ENCODE measurements at regions not wholly inside any gene's neighbourhood (a gene's known extent, or its start where the extent isn't known, plus 50 kb on each side); places are given as distances from the start of the nearest gene placed in this dataset.

- TF ChIP-seq CUX1 (IDR thresholded peaks at IDR 0.05; ENCODE audit: insufficient replicate concordance, low read depth, low read length), result no peak
- TF ChIP-seq CBX5 (IDR thresholded peaks at IDR 0.05; ENCODE audit: low read depth), result no peak
- no peak for TF ChIP-seq TCF3 (IDR thresholded peaks at IDR 0.05; ENCODE audit: borderline replicate concordance, insufficient read depth, low read depth, low read length)
- TF ChIP-seq STAT3 (IDR thresholded peaks at IDR 0.05; ENCODE audit: low read depth, low read length), result no peak
- no peak for TF ChIP-seq USF1 (IDR thresholded peaks at IDR 0.05; ENCODE audit: borderline replicate concordance, extremely low read length, insufficient read depth, low read depth, low read length)
- no peak for TF ChIP-seq EGR1 (IDR thresholded peaks at IDR 0.05; ENCODE audit: borderline replicate concordance in 1 of 2, low read depth in 2 of 2, low read length in 2 of 2)
- no peak for TF ChIP-seq ZNF207 (IDR thresholded peaks at IDR 0.05; ENCODE audit: borderline replicate concordance)
- no peak for TF ChIP-seq NR2C2 (IDR thresholded peaks at IDR 0.05; ENCODE audit: borderline replicate concordance, control insufficient read depth, insufficient read length, low read depth)
- no peak for TF ChIP-seq ZNF24 (IDR thresholded peaks at IDR 0.05)
- TF ChIP-seq RAD51 (IDR thresholded peaks at IDR 0.05), result no peak
- no peak for TF ChIP-seq STAT1 (conservative IDR thresholded peaks at IDR 0.05)
- TF ChIP-seq DPF2 (IDR thresholded peaks at IDR 0.05), result no peak
- no peak for TF ChIP-seq NRF1 (conservative IDR thresholded peaks at IDR 0.05; ENCODE audit: low read depth, low read length)
- no peak for TF ChIP-seq ZNF274 (IDR thresholded peaks at IDR 0.05; ENCODE audit: insufficient read depth, insufficient read length)
- TF ChIP-seq FOS (IDR thresholded peaks at IDR 0.05; ENCODE audit: borderline replicate concordance, extremely low read depth, insufficient read length), result no peak
Measured at GRCh38 chr7:46678421-46678820, 757.3 kb upstream of the IGFBP3 start (continued).
